Astrocyte of the hippocampus (primary cell): ENCODE measurements at regions not wholly inside any gene's neighbourhood (a gene's known extent, or its start where the extent isn't known, plus 50 kb on each side); places are given as distances from the start of the nearest gene placed in this dataset.
A peak's percentile ranks its signal among the peaks of the same experiment; 100 is the strongest.
"Not testable (repeated sequence)": the region's sequence is repeated elsewhere in the genome, so short reads cannot be mapped to it uniquely, and the experiment has no call there.

ENCODE experiments used
- DNase-seq: peaks from one replicate; pipeline ENCODE4 v3.0.0; 2011; ENCODE audit warnings: low read depth, low spot score

DNA sequence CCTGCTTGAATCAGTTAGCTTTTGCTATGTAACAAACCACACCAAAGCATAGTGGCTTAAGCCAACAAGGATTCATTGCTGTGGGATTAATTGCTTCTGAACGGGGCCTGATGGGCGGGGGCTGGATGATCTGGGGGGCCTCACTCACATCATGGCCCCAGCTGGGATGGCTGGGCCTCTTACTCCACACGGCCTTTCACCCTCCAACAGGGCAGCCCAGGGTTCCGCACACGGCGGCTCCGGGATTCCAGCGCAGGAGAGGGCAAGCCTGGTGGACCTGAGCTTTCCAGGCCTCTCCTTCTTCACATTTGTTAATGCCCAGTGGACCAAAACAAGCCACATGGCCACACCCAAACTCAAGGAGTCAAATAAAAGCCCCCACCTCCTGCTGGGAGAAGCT, 86.3 kb upstream of the PHLPP1 start:
- no peak for DNase-seq

DNA sequence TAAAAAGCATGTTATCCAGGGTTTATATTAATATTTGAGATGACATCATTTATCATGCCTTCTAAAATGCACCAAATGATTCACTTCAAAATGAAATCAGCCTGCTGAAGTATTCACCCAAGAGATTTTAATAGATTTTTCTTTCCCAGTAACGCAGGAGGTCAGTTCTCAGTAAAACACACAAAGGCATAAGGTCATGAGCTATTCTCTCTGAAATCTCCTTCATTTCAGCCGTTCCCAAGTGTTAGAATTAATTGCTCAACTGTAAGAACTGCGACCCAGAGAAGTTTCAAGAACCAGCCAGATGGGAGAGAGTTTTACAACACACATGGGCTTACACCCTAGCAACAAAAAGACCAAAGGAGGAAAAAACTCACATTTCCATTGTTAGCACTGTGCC, 84.2 kb upstream of the PHLPP1 start:
- DNase-seq, result no peak

DNA sequence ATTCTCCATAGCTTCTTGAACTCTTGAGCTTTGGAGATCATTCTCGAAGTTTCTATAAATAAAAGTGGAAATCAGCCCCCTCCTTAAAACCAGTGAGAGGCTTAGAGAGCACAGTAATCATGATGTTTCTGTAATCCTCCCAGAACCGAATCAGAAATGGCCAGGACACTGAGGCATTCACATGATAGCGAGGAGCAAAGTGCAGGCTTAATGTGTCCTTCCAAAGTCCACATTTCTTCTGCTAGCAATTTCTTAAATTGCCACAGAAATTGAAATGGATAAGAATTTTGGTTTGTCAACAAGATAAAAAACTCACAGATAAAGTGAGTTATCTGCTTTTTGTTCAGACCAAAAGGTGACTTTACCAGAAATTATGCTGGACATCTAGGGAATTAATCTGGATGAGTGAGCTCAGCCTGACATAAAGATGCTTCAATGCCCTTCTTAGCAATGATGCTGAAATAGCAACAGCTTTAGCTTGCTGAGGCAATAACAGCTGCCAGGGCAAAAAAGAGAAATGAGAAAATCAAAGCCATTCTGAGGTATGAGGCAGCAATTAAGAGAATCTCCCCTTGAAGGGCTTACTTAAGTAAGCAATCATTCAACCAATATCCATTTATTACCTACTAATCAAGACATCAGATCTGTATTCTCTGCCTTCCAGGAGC, 82.4 kb upstream of the PHLPP1 start:
- DNase-seq, result no peak

GRCh38 chr18:62634458-62634857, 80.9 kb upstream of the PHLPP1 start:
- DNase-seq, result no peak

GRCh38 chr18:62634979-62635630, 80.2 kb upstream of the PHLPP1 start:
- DNase-seq, result peak; percentile 12

DNA sequence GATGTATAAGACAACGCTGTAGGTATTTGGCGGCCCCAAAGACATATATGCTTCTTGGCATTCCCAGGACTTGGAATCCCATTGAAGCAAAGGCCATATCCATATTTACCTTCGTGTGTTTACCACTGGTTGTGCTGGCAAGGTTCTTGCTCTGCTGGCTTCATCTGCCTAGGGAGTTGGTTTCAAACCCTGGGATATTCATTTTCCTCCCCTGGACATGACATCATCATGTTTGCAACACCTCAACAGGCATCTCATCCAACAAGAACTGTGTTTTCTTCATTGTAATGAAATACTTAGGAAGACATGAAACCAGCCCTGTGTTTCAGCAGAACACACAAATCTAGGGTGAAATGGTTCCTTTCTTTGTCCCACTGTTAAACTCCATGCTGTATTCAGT, 77.9 kb upstream of the PHLPP1 start:
- DNase-seq, result no peak

DNA sequence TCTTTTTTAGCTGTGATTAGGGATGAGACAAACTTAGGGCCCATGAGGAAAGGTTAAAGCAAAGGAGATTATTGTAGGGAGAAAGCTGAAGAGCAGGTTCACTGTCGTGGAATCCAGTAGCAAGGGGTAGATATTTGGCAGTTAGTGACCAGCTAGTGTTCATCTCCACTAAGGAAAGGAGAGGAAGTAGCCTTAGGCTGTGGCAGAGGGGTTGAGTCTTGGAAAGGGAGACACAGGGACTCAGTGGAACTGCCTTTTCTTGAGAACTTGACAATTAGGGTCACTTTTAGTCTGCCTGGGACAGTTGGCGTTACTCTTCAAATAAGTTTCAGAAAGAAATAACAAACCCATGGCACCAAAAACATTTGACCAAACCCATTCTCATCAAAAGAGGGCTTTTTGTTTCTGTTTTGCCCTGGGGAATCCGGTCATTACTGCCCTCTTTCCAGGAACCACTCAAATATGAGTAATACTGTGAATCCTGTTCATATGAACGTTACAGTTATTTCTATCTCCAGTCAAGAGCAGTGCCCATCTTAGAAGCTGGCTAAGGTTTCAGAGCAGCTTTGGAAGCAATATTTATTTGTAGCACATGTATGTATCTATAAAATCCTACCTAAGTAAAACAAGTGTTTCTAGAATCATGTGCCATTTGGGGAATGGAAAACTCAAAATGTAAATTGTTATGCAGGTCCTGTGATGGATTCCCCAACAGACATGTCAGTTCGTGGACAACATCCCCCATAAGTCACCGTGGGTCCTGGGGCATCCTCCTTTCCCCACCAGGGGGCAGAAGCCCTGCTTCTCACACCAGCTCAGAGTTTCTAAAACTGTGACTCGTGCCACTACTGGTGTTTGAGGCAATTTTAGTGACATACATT, 77.3 kb upstream of the PHLPP1 start:
- DNase-seq, result no peak

DNA sequence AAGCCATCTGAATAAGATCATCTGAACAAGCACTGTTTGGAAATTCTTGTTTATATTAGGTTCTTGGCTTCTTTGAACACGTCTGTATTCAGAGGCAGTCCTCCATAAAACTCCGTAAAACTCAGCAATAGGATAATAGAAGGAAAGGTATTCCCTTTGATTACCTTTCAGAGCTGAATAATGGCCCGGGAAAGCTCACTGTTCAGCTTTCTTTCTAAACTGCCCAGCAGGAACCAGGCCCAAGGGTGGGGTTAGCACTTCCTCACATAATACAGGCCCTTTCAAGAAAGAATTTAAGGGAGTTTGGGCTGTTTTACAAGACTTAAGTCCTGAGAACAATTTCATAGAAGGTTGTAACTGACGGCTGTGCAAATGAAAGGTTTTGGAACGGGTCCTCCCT, 72.2 kb upstream of the PHLPP1 start:
- no peak for DNase-seq

- DNase-seq, result no peak
These were observed 70.6 kb upstream of the PHLPP1 start for GRCh38 chr18:62644773-62645172.

DNA sequence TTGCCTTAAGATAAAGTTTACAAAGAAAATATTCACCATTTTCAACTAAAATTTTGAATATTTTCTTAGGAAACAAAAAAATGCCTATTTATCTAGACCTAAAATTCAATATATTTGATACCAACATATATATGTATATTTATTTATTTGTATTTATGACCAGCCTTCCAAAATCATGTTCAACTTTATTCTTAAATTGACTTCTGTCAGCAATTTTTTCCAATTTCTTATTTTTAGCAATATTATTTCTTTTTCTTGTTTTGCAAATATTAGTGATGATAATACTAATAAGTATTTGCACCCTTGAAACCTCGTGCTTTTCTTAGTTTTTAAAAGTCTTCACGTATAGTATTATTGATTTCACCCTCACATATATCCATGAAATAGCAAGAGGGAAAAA, 68.2 kb upstream of the PHLPP1 start:
- no peak for DNase-seq

- DNase-seq, result no peak
These were observed 67.2 kb upstream of the PHLPP1 start for GRCh38 chr18:62648045-62648678.

GRCh38 chr18:62651276-62652056, 63.9 kb upstream of the PHLPP1 start:
- no peak for DNase-seq

- DNase-seq, result not testable (repeated sequence)
These were observed 63.2 kb upstream of the PHLPP1 start for GRCh38 chr18:62652057-62652629.

GRCh38 chr18:62655520-62656219, 59.7 kb upstream of the PHLPP1 start:
- no peak for DNase-seq

DNA sequence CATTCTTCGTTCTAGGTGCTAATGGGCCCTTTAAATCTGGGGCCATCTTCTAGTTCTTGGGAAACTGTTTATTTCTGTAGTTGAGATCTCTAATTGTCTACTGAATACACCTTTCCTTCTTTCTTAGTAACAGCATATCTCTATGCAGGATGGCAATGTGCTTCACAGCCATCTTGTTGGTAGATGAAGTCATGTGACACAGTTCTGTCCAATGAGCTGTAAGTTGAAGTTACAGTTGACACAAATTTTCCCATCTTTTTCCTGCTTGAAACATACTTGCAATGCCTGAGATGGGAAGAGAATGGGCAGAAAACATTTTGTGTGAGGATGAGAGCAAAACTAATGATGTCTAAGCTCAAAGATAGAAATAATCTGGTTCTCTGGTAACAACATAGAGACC, 57.3 kb upstream of the PHLPP1 start:
- DNase-seq, result no peak

DNA sequence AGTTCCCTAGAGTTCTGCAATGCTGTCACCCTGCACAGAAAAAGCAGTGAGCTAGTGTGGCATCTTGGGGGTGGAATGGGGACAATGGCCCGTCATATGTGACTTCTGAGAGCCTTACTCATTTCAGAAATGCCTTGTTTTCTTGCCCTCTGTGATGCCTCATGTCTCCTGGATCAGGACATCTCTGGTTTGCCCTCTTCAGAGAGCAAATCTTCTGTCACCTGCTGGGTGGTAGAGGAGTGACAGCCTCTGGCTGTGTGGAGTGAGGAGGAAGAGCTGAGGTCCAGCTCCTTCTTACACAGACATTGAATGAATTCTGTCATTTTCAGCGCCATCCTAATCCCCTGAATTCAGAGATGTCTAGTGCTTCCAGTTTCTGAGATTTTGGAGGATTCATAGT, 55.6 kb upstream of the PHLPP1 start:
- DNase-seq, result no peak

DNA sequence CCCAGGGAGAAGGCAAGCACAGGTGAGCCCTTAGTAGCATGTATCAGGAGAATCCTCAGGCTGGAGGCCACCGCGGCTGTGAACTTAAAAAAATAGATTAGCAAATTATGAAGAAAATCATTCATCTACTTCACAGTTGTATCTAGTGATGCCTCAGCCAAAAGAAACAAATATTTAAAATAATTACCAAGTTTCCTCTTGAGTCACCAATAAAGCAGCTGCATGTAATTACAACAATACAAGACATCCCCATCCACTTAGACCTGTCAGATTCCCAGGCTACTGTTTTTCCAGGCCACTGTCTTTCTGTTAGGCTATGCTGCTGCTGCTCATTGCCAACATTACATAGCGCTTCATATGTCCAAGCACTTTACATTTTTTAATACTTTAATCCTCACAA, 54.6 kb upstream of the PHLPP1 start:
- DNase-seq, result no peak

DNA sequence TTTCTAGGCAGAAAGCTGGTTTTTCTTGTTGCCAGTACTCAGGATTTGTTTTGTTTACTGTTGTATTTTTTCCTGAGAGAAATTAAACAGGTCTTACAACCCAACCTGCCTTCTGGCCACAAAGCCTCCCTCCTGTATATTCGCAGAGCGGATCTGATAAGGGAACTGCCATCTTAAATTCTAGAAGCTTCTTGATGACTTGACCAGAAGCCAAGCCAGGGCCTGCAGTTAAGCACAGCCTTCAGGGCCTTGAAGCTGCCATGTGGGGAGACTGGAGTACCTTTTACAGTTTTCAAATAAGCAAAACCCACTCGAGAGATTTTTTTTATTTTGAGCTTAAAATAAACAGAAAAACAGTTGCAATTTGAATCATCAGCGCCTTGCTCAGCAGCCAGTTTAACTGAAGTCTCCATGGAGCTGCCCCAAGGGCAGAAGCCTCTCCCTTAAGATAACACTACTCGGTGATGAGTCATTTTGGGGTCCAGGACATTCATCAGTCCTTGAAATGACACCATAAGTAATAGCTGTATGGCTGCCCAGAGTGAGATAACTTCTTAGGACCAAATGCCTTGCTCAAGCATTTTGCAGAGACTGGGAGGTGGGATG, 51.5 kb upstream of the PHLPP1 start:
- DNase-seq, result peak; percentile 25

DNA sequence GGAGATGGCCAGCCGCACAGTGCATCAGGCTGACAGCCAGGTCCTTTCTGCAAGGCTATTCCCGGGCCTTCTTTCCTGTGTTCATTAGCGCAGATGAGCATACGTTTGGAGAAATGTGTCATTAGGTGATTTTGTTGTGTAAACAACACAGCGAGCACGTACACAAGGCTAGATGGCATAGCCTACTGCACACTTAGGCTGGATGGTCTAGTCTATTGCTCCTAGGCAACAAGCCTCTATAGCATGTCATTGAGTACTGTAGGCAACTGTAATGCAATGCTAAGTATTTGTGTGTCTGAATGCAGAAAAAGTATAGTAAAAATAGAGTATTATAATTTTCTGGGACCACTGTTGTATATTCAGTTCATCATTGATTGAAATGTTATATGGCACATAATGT, 50.9 kb upstream of the PHLPP1 start:
- DNase-seq, result no peak

GRCh38 chr18:62665188-62665587, 50.2 kb upstream of the PHLPP1 start:
- DNase-seq, result no peak
